Hematopoietic multipotent progenitor cell treated with erythropoietin and hydrocortisone succinate and interleukin-3 and kit ligand, for 17 days (in vitro differentiated cells): ENCODE measurements at regions not wholly inside any gene's neighbourhood (a gene's known extent, or its start where the extent isn't known, plus 50 kb on each side); places are given as distances from the start of the nearest gene placed in this dataset.

Experiments used
- DNase-seq: peaks from one replicate; pipeline ENCODE4 v3.0.0-alpha.2; 2015; ENCODE audit warnings: low spot score

- no peak for DNase-seq
These were observed 344.0 kb downstream of the CHRM3 start for GRCh38 chr1:239730378-239730777.

DNA sequence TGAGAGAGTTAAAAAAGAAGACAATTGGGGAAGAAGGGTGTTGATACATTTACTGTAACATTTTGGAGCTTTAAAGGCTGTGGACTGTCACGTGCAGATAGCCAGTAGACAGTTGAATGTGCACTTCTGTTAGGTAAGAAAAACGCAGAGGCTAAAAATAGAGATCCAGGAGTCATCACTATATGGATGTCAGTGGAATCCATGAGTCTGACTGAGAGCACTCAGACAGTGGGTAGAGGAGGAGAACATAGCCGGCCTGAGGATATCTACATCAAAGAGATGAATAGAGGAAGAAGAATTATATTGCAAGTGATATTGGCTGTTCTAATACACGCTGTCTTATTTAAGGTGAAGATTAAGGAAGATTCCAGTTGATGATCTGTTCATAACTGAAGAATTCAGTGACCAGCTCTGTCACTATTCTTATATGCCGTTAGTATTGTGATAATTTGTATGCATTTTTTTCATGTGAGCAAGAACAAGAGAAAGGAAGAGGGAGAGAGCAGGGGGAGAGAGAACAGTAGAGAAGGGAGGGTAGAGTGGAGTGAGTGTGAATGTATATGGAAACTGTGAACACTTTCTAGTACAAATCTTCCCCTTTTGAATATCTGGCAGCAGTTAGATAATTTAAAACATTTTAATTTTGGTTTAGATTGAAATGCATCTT lies 344.8 kb downstream of the CHRM3 start:
- DNase-seq, result no peak

GRCh38 chr1:239732770-239733169 lies 346.4 kb downstream of the CHRM3 start:
- DNase-seq, result no peak

DNA sequence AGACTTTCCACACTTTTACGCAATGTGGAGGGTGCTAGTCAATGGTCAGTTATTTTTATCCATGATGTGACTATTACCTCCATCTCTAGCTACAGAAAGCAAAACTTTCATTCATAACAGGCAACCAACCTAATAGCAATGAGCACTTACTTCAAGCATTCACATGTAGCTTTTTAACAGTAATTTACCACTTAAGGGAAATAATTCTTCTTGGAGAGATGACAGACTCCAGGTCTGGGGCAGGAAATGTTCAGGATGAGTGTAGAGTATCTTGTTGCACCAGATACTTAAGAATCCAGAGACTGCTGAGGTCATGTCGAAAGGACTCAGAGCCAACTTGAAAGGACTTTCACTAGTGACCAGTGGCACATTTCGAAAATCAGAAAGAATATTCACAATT lies 347.6 kb downstream of the CHRM3 start:
- DNase-seq, result no peak

GRCh38 chr1:239735111-239735510 lies 348.7 kb downstream of the CHRM3 start:
- no peak for DNase-seq

DNA sequence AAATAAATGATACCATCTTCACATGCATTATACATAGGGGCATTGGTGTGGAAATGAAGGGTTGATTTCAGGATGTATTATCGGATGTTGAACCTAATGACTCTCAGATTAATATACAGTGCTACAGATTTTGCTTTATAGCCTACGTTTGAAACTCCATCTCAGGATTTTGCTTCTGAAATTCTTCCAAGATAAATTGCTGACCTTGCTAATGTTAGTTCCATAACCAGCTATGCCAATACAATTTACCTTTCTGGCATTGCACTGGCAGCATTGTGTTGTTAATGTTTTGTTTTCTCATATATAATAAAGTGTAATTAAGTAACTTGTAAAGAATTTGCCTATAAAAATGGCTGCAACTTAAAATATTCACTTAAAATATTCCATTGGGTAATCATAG lies 350.1 kb downstream of the CHRM3 start:
- DNase-seq, result no peak

- DNase-seq, result no peak
These were observed 352.3 kb upstream of the FMN2 start for GRCh38 chr1:239739375-239739774.

DNA sequence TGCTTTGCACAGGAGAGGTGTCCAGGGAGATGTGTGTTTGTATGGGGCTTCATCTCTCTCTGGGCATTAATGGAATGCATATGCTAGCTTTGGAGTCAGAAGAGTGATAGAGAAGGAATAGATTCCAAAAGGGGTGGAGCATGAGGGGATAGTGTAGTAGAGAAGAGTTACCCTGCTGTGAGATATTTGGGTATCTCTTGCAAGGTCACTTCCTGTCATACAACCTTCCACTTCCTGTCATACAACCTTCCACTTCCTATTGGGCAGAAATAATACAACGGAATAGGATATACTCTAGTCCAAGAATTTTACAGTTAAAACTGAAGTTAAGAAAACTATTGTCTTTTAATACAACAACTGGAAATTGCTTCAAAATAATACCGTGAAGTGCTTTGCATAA lies 351.8 kb upstream of the FMN2 start:
- no peak for DNase-seq

- no peak for DNase-seq
These were observed 349.1 kb upstream of the FMN2 start for GRCh38 chr1:239742416-239743109.

DNA sequence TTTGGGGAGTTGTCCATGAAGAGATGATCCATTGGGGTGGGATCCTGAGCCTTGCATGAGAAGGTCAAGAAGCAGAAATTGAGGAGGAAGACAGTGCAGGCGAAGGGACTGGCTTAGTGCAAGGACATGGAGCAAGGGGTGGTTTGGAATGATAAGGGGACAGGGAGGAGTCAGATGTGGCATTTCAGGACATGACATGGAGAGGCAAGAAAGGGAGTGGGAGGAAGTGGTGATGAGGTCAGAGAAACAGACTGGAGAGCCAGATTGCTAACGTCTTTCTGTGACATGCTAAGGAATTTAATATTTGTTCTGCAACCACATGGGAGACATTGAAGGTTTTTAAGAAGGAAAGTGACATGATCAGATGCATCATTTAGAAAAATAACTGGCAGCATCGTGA lies 346.8 kb upstream of the FMN2 start:
- no peak for DNase-seq

GRCh38 chr1:239755107-239755912 lies 336.4 kb upstream of the FMN2 start:
- no peak for DNase-seq

- no peak for DNase-seq
These were observed 334.0 kb upstream of the FMN2 start for GRCh38 chr1:239757716-239758115.

DNA sequence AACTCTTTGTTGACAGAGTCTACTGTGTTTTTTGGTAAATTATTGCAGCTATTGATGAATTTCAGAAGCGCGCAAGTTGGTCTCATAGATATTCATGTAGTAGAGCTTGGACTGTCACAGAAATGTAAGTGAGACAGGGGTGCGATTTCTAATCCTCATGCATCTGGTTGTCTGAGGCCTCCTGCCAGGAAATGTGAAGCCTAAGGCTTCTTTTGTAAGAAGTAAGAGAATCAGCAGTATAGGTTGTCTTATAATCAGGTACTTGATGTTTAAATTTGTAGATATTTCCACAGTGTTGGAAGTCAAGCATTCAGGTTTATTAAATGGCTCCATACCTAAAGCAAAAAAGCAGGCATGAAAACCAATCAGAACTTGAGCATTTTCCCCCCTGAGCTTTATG lies 332.9 kb upstream of the FMN2 start:
- no peak for DNase-seq

GRCh38 chr1:239761509-239761908 lies 330.2 kb upstream of the FMN2 start:
- no peak for DNase-seq

GRCh38 chr1:239763850-239764249 lies 327.8 kb upstream of the FMN2 start:
- no peak for DNase-seq

DNA sequence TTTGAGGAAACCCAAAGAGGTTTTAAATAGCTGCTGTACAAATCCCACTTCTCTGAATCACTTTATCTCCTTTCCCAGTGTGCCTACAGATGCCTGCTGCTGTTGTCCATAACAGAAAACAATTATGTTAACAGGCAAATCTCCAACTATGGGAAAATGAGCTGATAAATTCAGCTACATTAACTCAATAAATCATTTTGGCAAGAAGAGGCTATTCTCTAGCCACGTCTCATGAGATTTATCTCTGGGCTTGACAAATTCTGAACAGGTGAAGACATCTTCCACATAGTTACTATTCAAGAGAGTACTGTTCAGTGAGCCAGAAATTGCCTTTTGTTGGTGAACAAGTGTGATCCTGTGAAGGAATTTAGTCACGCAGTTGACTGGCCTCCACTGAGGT lies 327.1 kb upstream of the FMN2 start:
- DNase-seq, result no peak

GRCh38 chr1:239765163-239765562 lies 326.5 kb upstream of the FMN2 start:
- DNase-seq, result no peak

- no peak for DNase-seq
These were observed 320.1 kb upstream of the FMN2 start for GRCh38 chr1:239771550-239771949.

DNA sequence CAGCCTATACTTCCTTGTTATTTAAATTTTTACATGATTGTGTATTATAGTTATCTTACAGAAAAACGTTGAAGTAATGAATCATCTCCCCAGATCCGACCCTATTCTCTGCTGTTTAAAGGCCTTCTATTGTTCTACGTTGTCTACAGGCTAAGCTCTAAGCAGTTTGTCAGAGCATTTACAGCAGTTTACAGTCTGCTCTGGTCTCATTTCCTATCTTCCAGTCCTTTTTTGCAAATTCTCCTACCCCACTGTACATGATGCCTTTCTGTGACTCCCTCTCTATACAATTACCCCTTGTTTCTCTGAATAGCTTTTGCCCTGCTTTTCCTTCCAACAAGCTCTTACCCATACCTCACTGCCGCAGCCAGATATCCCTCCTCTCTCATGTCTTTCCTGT lies 319.2 kb upstream of the FMN2 start:
- no peak for DNase-seq

GRCh38 chr1:239775466-239775865 lies 316.2 kb upstream of the FMN2 start:
- DNase-seq, result no peak

GRCh38 chr1:239778208-239778813 lies 313.4 kb upstream of the FMN2 start:
- no peak for DNase-seq

GRCh38 chr1:239779962-239780361 lies 311.7 kb upstream of the FMN2 start:
- no peak for DNase-seq

GRCh38 chr1:239784896-239785295 lies 306.8 kb upstream of the FMN2 start:
- DNase-seq, result no peak
